Body of pancreas (tissue), 4 donors: ENCODE measurements at regions not wholly inside any gene's neighbourhood (a gene's known extent, or its start where the extent isn't known, plus 50 kb on each side); places are given as distances from the start of the nearest gene placed in this dataset.

Source experiments
- CTCF ChIP-seq, 7 experiments: fragments of 450-650 bp in 4 of 7; fragments of 200-600 bp in 3 of 7; sonication (generic) in 3 of 7; IDR thresholded peaks; one replicate each; pipeline ENCODE4 v1.5.1; 2016 to 2019; ENCODE audit warnings: antibody characterized with exemption in 7 of 7
- POLR2A ChIP-seq, 3 donors: fragments of 450-650 bp; IDR thresholded peaks; one replicate each; pipeline ENCODE4 v1.6.1; 2016; ENCODE audit warnings: antibody characterized with exemption in 3 of 3, mild to moderate bottlenecking in 2 of 3

DNA sequence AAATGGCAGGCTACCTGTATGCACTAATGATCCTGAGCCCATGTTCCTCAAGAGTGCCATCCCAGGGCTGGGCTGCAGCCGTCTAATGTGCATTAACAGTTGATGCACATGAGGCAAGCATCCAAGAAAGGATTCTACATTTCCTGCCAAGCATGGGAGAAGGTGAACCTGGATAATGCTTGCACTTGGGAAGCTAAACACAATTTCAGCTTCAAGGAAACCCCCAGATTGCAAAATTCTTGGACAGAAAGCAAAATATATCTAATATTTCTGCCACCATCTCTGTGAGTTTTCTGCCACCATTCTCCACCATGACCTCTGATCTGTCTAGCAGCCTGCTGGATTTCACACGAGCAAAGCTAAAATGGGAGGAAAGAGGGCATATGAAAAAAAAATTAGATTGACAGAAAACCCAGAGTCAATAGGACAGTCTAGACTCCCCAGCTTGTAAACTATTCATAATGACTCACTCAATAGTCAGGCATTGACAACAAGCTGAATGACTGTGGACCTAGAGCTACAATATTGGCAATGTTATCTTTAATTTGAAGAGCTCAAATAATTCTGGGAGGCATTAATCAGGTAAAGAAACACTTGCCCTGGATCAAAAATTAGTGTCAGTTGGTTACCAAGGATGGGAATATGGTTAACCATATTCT lies 91.9 kb upstream of the BCL2L14 start:
- TF ChIP-seq POLR2A (IDR thresholded peaks at IDR 0.05) (no peak), CTCF (IDR thresholded peaks at IDR 0.05) (no peak)
